ENCODE measurements at regions not wholly inside any gene's neighbourhood (a gene's known extent, or its start where the extent isn't known, plus 50 kb on each side); places are given as distances from the start of the nearest gene placed in this dataset.
"Not testable (repeated sequence)": the region's sequence is repeated elsewhere in the genome, so short reads cannot be mapped to it uniquely, and the experiment has no call there.

DNA sequence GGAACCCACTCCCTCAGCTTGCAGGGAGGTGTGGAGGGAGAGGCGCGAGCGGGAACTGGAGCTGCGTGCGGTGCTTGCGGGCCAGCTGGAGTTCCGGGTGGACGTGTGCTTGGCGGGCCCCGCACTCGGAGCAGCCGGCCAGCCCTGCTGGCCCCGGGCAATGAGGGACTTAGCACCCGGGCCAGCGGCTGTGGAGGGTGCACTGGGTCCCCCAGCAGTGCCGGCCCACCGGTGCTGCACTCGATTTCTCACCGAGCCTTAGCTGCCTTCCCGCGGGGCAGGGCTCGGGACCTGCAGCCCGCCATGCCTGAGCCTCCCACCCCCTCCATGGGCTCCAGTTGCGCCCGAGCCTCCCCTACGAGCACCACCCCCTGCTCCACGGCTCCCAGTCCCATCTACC lies 77.5 kb downstream of the TFAP2A start:
- H2AFZ ChIP-seq (ENCODE audit: low read depth, low read length, poor library complexity, severe bottlenecking); H3K9me2 ChIP-seq (ENCODE audit: insufficient read depth); ATAC-seq; H3K79me2 ChIP-seq (ENCODE audit: insufficient read depth, low read length); H3K27ac ChIP-seq (ENCODE audit: low read depth, low read length); RAD21 ChIA-PET (ENCODE audit: low non-redundant PET in 1 of 2, low total read pairs in 2 of 2, uncharacterized antibody in 2 of 2, unreplicated experiment in 2 of 2); H3K9me3 ChIP-seq (ENCODE audit: control insufficient read depth in 1 of 2, insufficient read depth in 1 of 2, low read depth in 1 of 2, low read length in 2 of 2); H3K27me3 ChIP-seq (ENCODE audit: insufficient read depth, low read length); CTCF ChIA-PET; H3K4me2 ChIP-seq (ENCODE audit: low read length); H3K36me3 ChIP-seq (ENCODE audit: control insufficient read depth in 1 of 2, insufficient read depth in 2 of 2, low read length in 2 of 2); POLR2A ChIA-PET; H3K4me3 ChIP-seq (replicated peaks in 1 of 2; ENCODE audit: low read depth in 1 of 2, low read length in 2 of 2); DNase-seq (ENCODE audit: low read depth, low spot score); H3K9ac ChIP-seq (ENCODE audit: low read length); BruUV-seq (replicated peaks); H3K4me1 ChIP-seq (ENCODE audit: control insufficient read depth in 1 of 2, insufficient read depth in 2 of 2, low read length in 2 of 2); H4K20me1 ChIP-seq (ENCODE audit: insufficient read depth): not testable (repeated sequence)
- intact Hi-C loops (cut with micrococcal nuclease): loop anchor here (2.0 kb wide), 1 partner anchor 63 kb away; no protein-coding TSS in a partner anchor

DNA sequence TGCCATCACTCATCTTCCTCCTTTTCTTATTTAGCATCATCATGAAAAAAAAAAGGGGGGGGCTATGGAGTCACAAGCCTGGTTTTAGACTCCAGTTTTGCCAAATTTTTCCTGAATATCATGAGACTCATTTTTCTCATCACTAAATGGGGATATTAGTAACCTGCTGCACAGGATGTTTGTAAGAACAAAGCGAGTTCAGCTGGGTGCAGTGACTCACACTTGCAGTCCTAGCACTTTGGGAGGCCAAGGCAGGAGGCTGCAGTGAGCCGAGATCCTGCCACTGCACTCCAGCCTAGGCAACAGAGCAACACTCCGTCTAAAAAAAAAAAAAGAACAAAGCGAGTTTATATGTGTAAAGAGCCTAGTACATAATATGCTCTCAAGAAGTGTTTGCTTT lies 82.8 kb downstream of the TFAP2A start:
- no peaks in the 10 kb centered on the region for H3K36me3 ChIP-seq (ENCODE audit: control insufficient read depth in 1 of 2, insufficient read depth in 2 of 2, low read length in 2 of 2)
- ChIA-PET POLR2A (no interaction called here), RAD21 (ENCODE audit: low non-redundant PET in 1 of 2, low total read pairs in 2 of 2, uncharacterized antibody in 2 of 2, unreplicated experiment in 2 of 2) (interaction anchor here in 1 of 2 experiments (0.7 kb wide), 1 partner anchor 53 kb away, joined by 5 read pairs; no protein-coding TSS in a partner anchor), CTCF (no interaction called here)
- BruUV-seq (replicated peaks): no TSS peak
- TF ChIP-seq, protein P1, sequence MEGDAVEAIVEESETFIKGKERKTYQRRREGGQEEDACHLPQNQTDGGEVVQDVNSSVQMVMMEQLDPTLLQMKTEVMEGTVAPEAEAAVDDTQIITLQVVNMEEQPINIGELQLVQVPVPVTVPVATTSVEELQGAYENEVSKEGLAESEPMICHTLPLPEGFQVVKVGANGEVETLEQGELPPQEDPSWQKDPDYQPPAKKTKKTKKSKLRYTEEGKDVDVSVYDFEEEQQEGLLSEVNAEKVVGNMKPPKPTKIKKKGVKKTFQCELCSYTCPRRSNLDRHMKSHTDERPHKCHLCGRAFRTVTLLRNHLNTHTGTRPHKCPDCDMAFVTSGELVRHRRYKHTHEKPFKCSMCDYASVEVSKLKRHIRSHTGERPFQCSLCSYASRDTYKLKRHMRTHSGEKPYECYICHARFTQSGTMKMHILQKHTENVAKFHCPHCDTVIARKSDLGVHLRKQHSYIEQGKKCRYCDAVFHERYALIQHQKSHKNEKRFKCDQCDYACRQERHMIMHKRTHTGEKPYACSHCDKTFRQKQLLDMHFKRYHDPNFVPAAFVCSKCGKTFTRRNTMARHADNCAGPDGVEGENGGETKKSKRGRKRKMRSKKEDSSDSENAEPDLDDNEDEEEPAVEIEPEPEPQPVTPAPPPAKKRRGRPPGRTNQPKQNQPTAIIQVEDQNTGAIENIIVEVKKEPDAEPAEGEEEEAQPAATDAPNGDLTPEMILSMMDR (IDR thresholded peaks at IDR 0.05 in 2 of 3, conservative IDR thresholded peaks at IDR 0.05 in 1 of 3; ENCODE audit: borderline replicate concordance in 1 of 3, insufficient read depth in 1 of 3, low read depth in 2 of 3, low read length in 2 of 3): no peak
- TF ChIP-seq, protein P2, sequence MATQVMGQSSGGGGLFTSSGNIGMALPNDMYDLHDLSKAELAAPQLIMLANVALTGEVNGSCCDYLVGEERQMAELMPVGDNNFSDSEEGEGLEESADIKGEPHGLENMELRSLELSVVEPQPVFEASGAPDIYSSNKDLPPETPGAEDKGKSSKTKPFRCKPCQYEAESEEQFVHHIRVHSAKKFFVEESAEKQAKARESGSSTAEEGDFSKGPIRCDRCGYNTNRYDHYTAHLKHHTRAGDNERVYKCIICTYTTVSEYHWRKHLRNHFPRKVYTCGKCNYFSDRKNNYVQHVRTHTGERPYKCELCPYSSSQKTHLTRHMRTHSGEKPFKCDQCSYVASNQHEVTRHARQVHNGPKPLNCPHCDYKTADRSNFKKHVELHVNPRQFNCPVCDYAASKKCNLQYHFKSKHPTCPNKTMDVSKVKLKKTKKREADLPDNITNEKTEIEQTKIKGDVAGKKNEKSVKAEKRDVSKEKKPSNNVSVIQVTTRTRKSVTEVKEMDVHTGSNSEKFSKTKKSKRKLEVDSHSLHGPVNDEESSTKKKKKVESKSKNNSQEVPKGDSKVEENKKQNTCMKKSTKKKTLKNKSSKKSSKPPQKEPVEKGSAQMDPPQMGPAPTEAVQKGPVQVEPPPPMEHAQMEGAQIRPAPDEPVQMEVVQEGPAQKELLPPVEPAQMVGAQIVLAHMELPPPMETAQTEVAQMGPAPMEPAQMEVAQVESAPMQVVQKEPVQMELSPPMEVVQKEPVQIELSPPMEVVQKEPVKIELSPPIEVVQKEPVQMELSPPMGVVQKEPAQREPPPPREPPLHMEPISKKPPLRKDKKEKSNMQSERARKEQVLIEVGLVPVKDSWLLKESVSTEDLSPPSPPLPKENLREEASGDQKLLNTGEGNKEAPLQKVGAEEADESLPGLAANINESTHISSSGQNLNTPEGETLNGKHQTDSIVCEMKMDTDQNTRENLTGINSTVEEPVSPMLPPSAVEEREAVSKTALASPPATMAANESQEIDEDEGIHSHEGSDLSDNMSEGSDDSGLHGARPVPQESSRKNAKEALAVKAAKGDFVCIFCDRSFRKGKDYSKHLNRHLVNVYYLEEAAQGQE (IDR thresholded peaks at IDR 0.05; ENCODE audit: low read depth): no peak
- TF ChIP-seq ZFX (IDR thresholded peaks at IDR 0.05) (no peak), ZNF274 (IDR thresholded peaks at IDR 0.05; ENCODE audit: low read depth, low read length) (no peak)
- H3K4me3 ChIP-seq (replicated peaks in 1 of 2; ENCODE audit: low read depth in 1 of 2, low read length in 2 of 2): no peak overlapping the region
- intact Hi-C loops (cut with micrococcal nuclease): no loop called here
- H3K27me3 ChIP-seq (ENCODE audit: insufficient read depth, low read length): no peaks in the 10 kb centered on the region
- ATAC-seq: no peak
- H3K79me2 ChIP-seq (ENCODE audit: insufficient read depth, low read length): no peaks in the 10 kb centered on the region
- no peaks in the 10 kb centered on the region for H3K9me3 ChIP-seq (ENCODE audit: control insufficient read depth in 1 of 2, insufficient read depth in 1 of 2, low read depth in 1 of 2, low read length in 2 of 2)
- DNase-seq (ENCODE audit: low read depth, low spot score): no peak
- no peak overlapping the region for H3K27ac ChIP-seq (ENCODE audit: low read depth, low read length)
- H4K20me1 ChIP-seq (ENCODE audit: insufficient read depth): no peaks in the 10 kb centered on the region
- no peak overlapping the region for H3K4me2 ChIP-seq (ENCODE audit: low read length)
- no peak overlapping the region for H3K9ac ChIP-seq (ENCODE audit: low read length)
- no peaks in the 10 kb centered on the region for H3K9me2 ChIP-seq (ENCODE audit: insufficient read depth)
- H3K4me1 ChIP-seq (ENCODE audit: control insufficient read depth in 1 of 2, insufficient read depth in 2 of 2, low read length in 2 of 2): no peaks in the 10 kb centered on the region
- no peak overlapping the region for H2AFZ ChIP-seq (ENCODE audit: low read depth, low read length, poor library complexity, severe bottlenecking)
